CD4-positive, alpha-beta T cell treated with Interleukin-4 for 1 hour (primary cell): ENCODE measurements at regions not wholly inside any gene's neighbourhood (a gene's known extent, or its start where the extent isn't known, plus 50 kb on each side); places are given as distances from the start of the nearest gene placed in this dataset.
"Not testable (repeated sequence)": the region's sequence is repeated elsewhere in the genome, so short reads cannot be mapped to it uniquely, and the experiment has no call there.

ENCODE experiments used
- DNase-seq, 2 donors: peaks; one replicate each; pipeline ENCODE4 v3.0.0-alpha.2; 2020 to 2022

DNA sequence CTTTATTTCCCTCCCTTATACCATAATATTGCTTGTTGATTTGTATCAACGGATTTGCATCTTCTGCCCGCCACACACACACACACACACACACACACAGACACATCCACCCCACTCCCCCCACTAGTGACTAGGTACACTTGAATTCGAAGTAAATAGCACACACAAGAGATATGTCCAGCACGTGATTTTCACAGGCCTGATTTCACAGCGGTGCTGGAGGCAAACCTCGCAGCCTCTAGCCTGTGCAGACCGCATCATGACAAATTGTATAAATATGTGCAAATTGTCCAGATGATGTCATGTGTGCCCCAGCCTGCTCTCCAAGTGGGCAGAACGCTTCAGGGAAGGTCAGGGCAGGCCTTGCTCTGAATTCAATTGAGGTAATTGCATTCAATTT, 153.8 kb upstream of the TPTE start:
- not testable (repeated sequence) for DNase-seq

DNA sequence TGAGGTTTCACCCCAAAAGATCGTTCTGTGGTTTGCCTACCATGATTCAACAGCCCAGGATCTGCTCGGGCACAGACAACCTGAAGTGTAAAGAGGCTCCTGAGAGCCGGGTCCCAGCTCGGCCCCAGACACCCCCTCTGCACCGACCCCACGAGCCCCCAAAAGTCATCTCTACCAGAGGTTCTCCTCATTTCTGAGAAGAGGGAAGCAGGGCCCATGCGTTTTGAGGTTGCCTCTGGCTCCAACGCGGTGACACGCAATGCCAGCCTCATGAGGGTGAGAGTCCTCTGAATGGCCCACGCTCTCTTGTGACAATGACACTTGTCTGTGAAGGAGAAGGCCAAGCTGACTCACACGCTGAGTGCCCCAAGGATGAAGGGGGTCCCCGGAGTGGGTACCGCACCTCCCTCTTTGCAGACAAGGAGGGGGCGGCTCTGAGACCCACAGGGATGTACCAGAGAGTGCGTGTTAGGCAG, 153.0 kb upstream of the TPTE start:
- not testable (repeated sequence) for DNase-seq

DNA sequence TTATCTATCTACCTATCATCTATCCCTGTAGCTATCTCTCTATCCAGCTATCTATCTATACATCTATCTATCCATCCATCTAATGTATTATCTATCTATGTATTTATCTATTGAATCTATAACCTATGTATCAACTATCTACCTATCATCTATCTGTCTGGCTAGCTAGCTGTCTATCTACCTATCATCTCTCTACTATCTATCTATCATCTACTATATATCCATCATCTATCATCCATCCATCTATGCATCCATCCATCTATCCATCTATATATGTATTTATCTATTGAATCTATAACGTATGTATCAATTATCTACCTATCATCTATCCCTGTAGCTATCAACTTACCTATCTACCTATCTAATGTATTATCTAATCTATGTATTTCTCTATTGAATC, 152.1 kb upstream of the TPTE start:
- DNase-seq: not testable (repeated sequence)

DNA sequence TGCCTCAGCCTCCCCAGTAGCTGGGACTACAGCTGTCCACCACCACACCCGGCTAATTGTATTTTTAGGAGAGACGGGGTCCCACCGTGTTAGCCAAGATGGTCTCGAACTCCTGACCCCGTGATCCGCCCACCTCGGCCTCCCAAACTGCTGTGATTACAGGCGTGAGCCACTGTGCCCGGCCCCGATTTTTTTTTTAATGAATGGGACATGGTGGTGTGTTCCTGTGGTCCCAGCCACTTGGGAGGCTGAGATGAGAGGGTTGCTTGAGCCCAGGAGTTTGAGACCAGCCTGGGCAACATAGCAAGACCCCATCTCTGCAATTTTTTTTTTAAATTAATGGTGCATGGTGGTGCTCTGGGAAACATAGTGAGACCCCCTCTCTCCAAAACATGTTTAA, 143.6 kb upstream of the TPTE start:
- not testable (repeated sequence) for DNase-seq

- DNase-seq: not testable (repeated sequence)
These were observed 141.6 kb upstream of the TPTE start for GRCh38 chr21:10379816-10380215.

GRCh38 chr21:10381687-10382060, 139.7 kb upstream of the TPTE start:
- DNase-seq: not testable (repeated sequence)

- not testable (repeated sequence) for DNase-seq
These were observed 139.2 kb upstream of the TPTE start for GRCh38 chr21:10382135-10382534.

DNA sequence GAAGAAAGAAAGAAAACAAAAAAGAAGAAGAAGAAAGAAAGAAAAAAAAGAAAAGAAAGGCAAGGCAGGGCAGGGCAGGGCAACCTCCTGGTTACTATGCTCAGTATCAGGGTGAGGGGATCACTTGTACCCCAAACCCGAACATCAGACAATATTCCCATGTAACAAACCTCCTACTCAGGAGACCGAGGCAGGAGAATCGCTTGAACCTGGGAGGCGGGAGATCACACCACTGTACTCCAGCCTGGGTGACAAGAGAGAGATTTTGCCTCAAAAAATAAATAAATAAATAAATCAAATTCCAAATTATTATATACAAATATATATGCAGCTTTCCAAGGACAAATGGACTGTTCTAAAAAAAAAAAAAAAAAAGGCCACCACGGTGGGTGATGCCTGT, 138.8 kb upstream of the TPTE start:
- not testable (repeated sequence) for DNase-seq

DNA sequence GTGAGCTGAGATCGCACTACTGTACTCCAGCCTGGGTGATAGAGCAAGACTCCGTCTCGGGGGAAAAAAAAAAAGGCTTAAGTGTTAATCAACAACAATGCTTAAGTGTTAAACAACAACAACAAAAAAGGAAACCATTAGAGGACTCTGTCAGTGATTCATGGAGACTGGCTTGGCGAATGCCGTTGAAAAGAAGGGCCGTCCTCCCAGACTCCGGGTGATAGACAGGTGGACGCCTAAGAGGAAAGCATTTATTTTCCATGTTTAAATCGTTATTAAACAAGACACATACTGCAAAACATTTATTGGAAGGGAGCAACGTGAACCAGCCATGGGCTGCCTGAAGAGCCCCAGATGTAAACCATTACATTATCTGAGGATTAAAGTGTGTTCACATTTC, 137.8 kb upstream of the TPTE start:
- not testable (repeated sequence) for DNase-seq

- DNase-seq: not testable (repeated sequence)
These were observed 137.0 kb upstream of the TPTE start for GRCh38 chr21:10384304-10384861.

GRCh38 chr21:10385202-10385601, 136.2 kb upstream of the TPTE start:
- DNase-seq: not testable (repeated sequence)

- DNase-seq: not testable (repeated sequence)
These were observed 135.4 kb upstream of the TPTE start for GRCh38 chr21:10385898-10386527.

GRCh38 chr21:10387692-10388450, 133.5 kb upstream of the TPTE start:
- not testable (repeated sequence) for DNase-seq

DNA sequence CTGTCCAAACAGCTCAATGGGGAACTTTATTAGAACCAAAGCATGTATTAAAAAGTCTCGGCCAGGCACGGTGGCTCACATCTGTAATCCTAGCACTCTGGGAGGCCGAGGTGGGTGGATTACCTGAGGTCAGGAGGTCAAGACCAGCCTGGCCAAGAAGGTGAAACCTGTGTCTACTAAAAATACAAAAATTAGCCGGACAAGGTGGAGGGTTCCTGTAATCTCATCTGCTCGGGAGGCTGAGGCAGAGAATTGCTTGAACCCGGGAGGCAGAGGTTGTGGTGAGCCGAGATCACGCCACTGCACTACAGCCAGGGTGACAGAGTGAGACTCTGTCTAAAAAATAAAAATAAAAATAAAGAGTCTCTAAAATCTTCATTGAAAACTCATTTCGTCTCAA, 132.8 kb upstream of the TPTE start:
- DNase-seq: not testable (repeated sequence)

DNA sequence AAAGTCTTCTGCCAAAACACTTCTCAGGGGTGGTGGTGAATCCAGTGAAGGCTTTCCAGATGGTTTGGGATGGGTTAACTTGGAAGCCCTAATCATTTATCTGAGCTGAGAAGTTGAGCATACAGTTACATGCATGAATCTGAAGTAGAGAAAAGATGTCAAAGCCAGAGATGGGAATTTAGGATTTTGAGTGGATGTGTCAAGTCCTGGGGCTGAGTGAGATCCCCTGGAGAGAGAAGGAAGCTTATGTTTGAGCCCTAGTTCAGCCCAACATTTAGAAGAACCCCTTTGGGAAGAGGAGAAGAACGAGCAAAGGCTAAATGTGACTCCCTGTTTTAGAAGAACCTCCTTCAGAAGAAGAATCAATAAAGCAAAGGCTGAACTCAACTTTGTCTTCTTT, 129.1 kb upstream of the TPTE start:
- DNase-seq: not testable (repeated sequence)

DNA sequence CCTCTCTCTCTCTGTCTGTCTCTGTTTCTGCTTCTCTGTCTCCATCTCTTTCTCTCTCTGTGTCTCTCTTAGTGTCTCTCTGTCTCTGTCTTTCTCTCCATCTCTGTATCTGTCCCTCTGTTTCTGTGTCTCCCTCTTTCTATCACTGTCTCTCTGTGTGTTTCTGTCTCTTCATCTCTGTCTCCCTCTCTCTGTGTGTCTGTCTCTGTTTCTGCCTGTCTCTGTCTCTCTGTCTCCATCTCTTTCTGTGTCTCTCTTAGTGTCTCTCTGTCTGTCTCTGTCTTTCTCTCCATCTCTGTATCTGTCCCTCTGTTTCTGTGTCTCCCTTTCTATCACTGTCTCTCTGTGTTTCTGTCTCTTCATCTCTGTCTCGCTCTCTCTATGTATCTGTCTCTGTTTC, 125.4 kb upstream of the TPTE start:
- DNase-seq: not testable (repeated sequence)

DNA sequence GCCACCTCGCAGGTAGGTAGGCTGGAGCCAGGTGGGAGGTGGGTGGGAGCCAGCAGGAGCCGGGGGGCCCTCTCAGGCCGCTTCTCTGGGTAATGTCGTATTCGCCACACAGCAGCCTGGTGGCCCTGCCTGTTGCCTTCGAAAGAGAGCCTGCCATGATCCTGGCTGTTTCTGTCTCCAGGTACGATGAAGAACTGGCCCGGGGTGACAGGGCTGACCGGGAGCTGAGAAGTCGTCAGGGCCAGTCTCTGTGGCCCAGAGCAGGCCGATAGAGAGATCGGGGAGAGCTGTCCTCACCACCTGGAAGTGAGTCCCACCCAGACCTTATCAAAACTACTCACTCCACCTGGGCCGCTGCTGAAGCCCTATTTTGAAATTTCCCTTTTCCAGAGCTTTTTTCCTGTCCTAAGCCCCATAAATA, 123.9 kb upstream of the TPTE start:
- not testable (repeated sequence) for DNase-seq

DNA sequence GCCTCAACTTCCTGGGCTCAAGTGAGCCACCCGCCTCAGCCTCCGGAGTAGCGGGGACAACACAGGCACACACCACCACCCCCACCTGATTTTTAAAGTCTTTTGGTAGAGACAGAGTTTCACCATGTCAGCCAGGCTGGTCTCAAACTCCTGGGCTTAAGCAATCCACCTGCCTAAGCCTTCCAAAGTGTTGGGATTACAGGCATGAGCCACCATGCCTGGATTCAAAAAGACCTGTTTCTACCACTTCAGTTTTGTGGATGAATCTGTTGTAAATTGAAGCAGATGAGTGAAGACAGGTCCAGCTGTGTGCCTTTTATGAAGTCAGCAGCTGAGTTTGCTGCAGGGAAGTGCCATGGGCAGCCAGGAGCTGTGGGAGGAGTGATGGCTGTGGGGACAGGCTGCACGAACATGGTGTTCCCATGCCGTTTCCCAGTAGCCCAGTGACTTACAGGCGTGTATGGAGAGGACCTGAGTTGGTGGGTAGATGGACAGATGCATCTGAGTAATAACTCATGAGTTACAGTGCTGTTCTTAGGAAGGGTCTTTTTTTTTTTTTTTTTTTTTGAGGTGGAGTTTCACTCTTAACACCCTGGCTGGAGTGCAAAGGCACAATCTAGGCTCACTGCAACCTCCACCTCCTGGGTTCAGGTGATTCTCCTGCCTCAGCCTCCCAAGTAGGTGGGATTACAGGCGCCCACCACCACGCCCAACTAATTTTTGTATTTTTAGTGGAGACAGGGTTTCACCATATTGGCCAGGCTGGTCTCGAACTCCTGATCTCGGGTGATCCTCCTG, 122.5 kb upstream of the TPTE start:
- not testable (repeated sequence) for DNase-seq

- DNase-seq: not testable (repeated sequence)
These were observed 120.6 kb upstream of the TPTE start for GRCh38 chr21:10400622-10401361.

- DNase-seq: not testable (repeated sequence)
These were observed 118.9 kb upstream of the TPTE start for GRCh38 chr21:10402461-10402860.

- DNase-seq: not testable (repeated sequence)
These were observed 116.1 kb upstream of the TPTE start for GRCh38 chr21:10405331-10405730.

DNA sequence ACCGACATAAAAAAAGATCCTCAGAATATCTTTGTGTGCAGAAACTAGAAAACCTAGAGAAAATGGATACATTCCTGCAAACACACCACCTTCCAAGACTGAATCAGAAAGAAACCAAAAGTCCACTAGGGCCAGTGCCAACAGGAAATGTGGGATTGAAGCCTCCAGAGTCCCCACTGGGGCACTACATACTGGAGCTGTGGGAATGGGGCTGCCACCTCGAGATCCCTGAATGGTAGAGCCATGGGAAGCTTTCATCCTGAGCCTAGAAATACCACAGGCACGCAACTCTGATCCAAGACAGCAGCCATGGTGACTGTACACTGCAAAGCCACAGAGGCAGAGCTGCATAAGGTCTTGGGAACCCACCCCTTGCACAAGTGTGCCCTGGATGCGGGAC, 111.6 kb upstream of the TPTE start:
- not testable (repeated sequence) for DNase-seq
